MCF 10A (cell line): ENCODE measurements at regions not wholly inside any gene's neighbourhood (a gene's known extent, or its start where the extent isn't known, plus 50 kb on each side); places are given as distances from the start of the nearest gene placed in this dataset.

ENCODE experiments used
- BruUV-seq: library from RNA; stranded (reverse); fragments of 400-500 nt; replicated peaks from 2 replicates; lab custom pipeline; 2021; lab: Mats Ljungman, UMichigan
- CTCF ChIA-PET: fragments of 300-600 bp; sonication (Branson Sonifier 250); formaldehyde crosslinking; extraction: SDS; loops from one replicate; lab custom pipeline; 2021; ENCODE audit warnings: antibody characterized with exemption, inconsistent platforms; lab: Yijun Ruan, JAX
- POLR2A ChIA-PET: fragments of 300-600, 350-650 bp; sonication (Branson Sonifier 250); formaldehyde crosslinking; extraction: SDS; loops from one replicate; lab custom pipeline; 2020; ENCODE audit warnings: antibody characterized with exemption, inconsistent platforms; lab: Yijun Ruan, JAX
- DNase-seq: peaks from one replicate; pipeline ENCODE4 v3.0.0-alpha.2; 2018; ENCODE audit not compliant: unreplicated experiment
- H3K27ac Mint-ChIP-seq: one replicate; pipeline ENCODE4 v1.8.0; 2022; ENCODE audit warnings: mild to moderate bottlenecking, low read depth, mixed read lengths; ENCODE audit not compliant: unreplicated experiment
- H3K27me3 Mint-ChIP-seq: one replicate; pipeline ENCODE4 v1.8.0; 2022; ENCODE audit warnings: mixed read lengths; ENCODE audit not compliant: insufficient read depth, unreplicated experiment
- H3K36me3 Mint-ChIP-seq: one replicate; pipeline ENCODE4 v1.8.0; 2022; ENCODE audit warnings: mild to moderate bottlenecking, moderate library complexity, mixed read lengths; ENCODE audit not compliant: insufficient read depth, unreplicated experiment
- H3K4me1 Mint-ChIP-seq: one replicate; pipeline ENCODE4 v1.8.0; 2022; ENCODE audit warnings: mixed read lengths; ENCODE audit not compliant: insufficient read depth, unreplicated experiment
- H3K4me3 Mint-ChIP-seq: one replicate; pipeline ENCODE4 v1.8.0; 2022; ENCODE audit warnings: mild to moderate bottlenecking, moderate library complexity, mixed read lengths; ENCODE audit not compliant: unreplicated experiment
- H3K9me3 Mint-ChIP-seq: one replicate; pipeline ENCODE4 v1.8.0; 2022; ENCODE audit warnings: mixed read lengths; ENCODE audit not compliant: unreplicated experiment
- intact Hi-C: fragments of 100-400 bp; cut with micrococcal nuclease; formaldehyde crosslinking; loops from 2 replicates; pipeline ENCODE4 v1.14.1; 2022
- TF ChIP-seq, protein P1 (sequence below): fragments of 200-600 bp; IDR thresholded peaks from one replicate; pipeline ENCODE4 v1.8.0; 2022; ENCODE audit warnings: antibody characterized with exemption, mild to moderate bottlenecking; ENCODE audit not compliant: unreplicated experiment

DNA sequence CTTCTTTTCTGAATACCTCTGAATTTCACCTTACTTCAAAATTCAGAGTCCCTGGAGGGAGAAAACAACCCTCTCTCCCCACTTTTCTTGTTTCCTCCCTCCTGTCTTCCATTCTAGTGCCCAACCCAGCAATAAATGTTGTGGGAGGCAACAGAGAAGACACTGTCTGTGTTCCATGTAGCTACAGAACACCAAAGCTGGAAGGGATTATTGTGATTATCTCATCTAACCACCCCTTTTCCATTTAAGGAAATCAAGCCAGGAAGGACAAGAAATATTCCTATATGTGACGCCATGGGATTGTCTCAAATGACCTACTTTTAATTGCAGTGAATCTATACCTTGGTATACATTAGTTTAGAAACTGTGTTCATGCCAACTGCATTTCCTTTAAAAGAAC, 476.6 kb upstream of the TNC start:
- no peaks in the 10 kb centered on the region for H3K27me3 Mint-ChIP-seq
- TF ChIP-seq, protein P1, sequence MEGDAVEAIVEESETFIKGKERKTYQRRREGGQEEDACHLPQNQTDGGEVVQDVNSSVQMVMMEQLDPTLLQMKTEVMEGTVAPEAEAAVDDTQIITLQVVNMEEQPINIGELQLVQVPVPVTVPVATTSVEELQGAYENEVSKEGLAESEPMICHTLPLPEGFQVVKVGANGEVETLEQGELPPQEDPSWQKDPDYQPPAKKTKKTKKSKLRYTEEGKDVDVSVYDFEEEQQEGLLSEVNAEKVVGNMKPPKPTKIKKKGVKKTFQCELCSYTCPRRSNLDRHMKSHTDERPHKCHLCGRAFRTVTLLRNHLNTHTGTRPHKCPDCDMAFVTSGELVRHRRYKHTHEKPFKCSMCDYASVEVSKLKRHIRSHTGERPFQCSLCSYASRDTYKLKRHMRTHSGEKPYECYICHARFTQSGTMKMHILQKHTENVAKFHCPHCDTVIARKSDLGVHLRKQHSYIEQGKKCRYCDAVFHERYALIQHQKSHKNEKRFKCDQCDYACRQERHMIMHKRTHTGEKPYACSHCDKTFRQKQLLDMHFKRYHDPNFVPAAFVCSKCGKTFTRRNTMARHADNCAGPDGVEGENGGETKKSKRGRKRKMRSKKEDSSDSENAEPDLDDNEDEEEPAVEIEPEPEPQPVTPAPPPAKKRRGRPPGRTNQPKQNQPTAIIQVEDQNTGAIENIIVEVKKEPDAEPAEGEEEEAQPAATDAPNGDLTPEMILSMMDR, result no peak
- H3K9me3 Mint-ChIP-seq, result no peaks in the 10 kb centered on the region
- no peak for DNase-seq
- BruUV-seq, result no TSS peak
- no peak overlapping the region for H3K27ac Mint-ChIP-seq
- ChIA-PET POLR2A (interaction anchor here (0.6 kb wide), 1 partner anchor 260 kb away, joined by 3 read pairs; no protein-coding TSS in a partner anchor), CTCF (interaction anchor here (0.6 to 10.9 kb wide), 30 partner anchors 8 to 1226 kb away, joined by 3 to 169 read pairs (median 10); no protein-coding TSS in a partner anchor)
- intact Hi-C loops, result no loop called here
- peaks cover 41% of the 10 kb centered on the region for H3K4me1 Mint-ChIP-seq
- no peak overlapping the region for H3K4me3 Mint-ChIP-seq
- H3K36me3 Mint-ChIP-seq, result peaks cover 6% of the 10 kb centered on the region

DNA sequence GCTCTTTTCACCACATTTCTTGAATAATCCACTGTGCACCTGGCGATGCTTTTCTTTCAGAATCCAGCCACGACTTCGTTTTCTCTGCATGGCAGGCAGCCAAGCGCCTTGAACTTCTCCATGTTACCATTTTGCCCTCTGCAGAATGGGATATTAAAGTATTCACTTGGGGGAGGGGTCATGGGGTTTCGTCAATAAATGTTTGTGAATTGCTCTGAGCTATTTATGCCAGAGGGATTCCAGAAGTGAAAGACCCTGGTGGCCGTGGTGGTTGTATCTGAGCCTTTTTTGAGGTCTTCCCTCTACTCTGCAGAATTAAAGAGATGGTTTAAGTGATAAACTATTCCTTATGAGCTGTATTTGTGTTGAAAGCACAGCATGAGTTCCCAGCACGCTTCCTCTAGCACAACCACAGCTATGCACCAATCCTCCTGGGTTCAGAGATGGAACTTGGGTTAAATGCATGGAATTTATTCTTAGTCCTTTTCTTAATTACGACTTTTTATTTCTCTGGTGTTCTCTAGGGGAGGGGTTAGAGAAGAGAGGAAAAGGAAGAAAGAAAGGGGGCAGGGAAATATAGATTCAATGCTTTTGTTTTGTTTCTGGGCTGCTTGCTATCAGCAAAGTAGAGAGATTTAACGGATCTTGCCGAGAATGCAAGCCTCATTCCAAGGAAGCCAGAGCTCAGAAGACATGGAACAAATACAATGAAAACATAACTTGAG, 478.2 kb upstream of the TNC start:
- no peaks in the 10 kb centered on the region for H3K9me3 Mint-ChIP-seq
- no peak for DNase-seq
- BruUV-seq, result no TSS peak
- CTCF ChIA-PET, result interaction anchor here (0.6 to 10.9 kb wide), 6 partner anchors 45 to 1066 kb away, joined by 3 to 122 read pairs (median 4); no protein-coding TSS in a partner anchor
- peaks cover 31% of the 10 kb centered on the region for H3K4me1 Mint-ChIP-seq
- no peak overlapping the region for H3K27ac Mint-ChIP-seq
- intact Hi-C loops, result no loop called here
- H3K36me3 Mint-ChIP-seq, result peaks cover 6% of the 10 kb centered on the region
- no peak overlapping the region for H3K4me3 Mint-ChIP-seq
- POLR2A ChIA-PET, result no interaction called here
- TF ChIP-seq, protein P1, result no peak
- H3K27me3 Mint-ChIP-seq, result no peaks in the 10 kb centered on the region

DNA sequence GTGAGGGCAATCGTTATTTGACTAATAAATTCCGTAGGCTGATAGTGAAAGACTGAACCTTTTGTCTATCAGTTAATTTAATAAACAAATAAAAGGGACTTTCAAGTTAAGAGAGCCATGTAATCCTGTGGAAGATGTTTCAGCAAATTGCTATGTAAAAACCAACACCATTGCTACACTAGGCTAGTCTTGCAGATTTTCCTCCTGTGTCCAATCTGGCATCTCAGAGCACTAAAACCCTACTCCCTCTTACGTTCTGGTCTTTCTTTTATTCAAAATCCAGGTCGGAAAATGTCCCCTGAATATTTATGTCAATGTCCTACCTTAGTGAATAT, 478.8 kb upstream of the TNC start:
- H3K4me3 Mint-ChIP-seq, result no peak overlapping the region
- H3K4me1 Mint-ChIP-seq, result peaks cover 26% of the 10 kb centered on the region
- intact Hi-C loops, result no loop called here
- no TSS peak for BruUV-seq
- ChIA-PET POLR2A (interaction anchor here (0.6 kb wide), 1 partner anchor 342 kb away, joined by 3 read pairs; no protein-coding TSS in a partner anchor), CTCF (interaction anchor here (0.5 to 1.9 kb wide), 6 partner anchors 25 to 975 kb away, joined by 3 to 10 read pairs (median 3); no protein-coding TSS in a partner anchor)
- no peak for DNase-seq
- H3K36me3 Mint-ChIP-seq, result peaks cover 10% of the 10 kb centered on the region
- TF ChIP-seq, protein P1, result no peak
- H3K27ac Mint-ChIP-seq, result no peak overlapping the region
- no peaks in the 10 kb centered on the region for H3K27me3 Mint-ChIP-seq
- H3K9me3 Mint-ChIP-seq, result no peaks in the 10 kb centered on the region

GRCh38 chr9:115597330-115597895, 479.5 kb upstream of the TNC start:
- DNase-seq, result no peak
- TF ChIP-seq, protein P1, result no peak
- ChIA-PET POLR2A (interaction anchor here (0.6 kb wide), 1 partner anchor 342 kb away, joined by 3 read pairs; no protein-coding TSS in a partner anchor), CTCF (interaction anchor here (0.5 to 1.9 kb wide), 6 partner anchors 11 to 1063 kb away, joined by 3 to 10 read pairs (median 3); no protein-coding TSS in a partner anchor)
- intact Hi-C loops, result no loop called here
- BruUV-seq, result no TSS peak
- H3K27me3 Mint-ChIP-seq, result no peaks in the 10 kb centered on the region
- H3K36me3 Mint-ChIP-seq, result peaks cover 7% of the 10 kb centered on the region
- H3K9me3 Mint-ChIP-seq, result no peaks in the 10 kb centered on the region
- no peak overlapping the region for H3K27ac Mint-ChIP-seq
- H3K4me1 Mint-ChIP-seq, result peaks cover 19% of the 10 kb centered on the region
- H3K4me3 Mint-ChIP-seq, result no peak overlapping the region
